ENCODE measurements at regions not wholly inside any gene's neighbourhood (a gene's known extent, or its start where the extent isn't known, plus 50 kb on each side); places are given as distances from the start of the nearest gene placed in this dataset.

- no peak for DNase-seq (ENCODE audit: extremely low read depth in 1 of 4, low spot score in 3 of 4)
- no peaks in the 10 kb centered on the region for H3K79me2 ChIP-seq (ENCODE audit: control insufficient read depth, insufficient read depth, low read length)
- no TSS peak for BruUV-seq (replicated peaks)
- no peaks in the 10 kb centered on the region for H3K4me1 ChIP-seq (replicated peaks in 1 of 2; ENCODE audit: control insufficient read depth in 2 of 2, insufficient read depth in 2 of 2, low read length in 2 of 2)
- H2AFZ ChIP-seq (ENCODE audit: low read depth, low read length) = no peak overlapping the region
- no peak overlapping the region for H3K4me3 ChIP-seq
- H3K27me3 ChIP-seq (ENCODE audit: control insufficient read depth in 2 of 2, insufficient read depth in 2 of 2, low read length in 2 of 2) = no peaks in the 10 kb centered on the region
- no peaks in the 10 kb centered on the region for H3K36me3 ChIP-seq (ENCODE audit: control insufficient read depth, insufficient read depth, low read length)
- ChIA-PET CTCF (ENCODE audit: low intra/inter-chr PET ratio) (no interaction called here), POLR2A (interaction anchor here (1.2 kb wide), 1 partner anchor 20 kb away, joined by 3 read pairs; no protein-coding TSS in a partner anchor)
- H3K27ac ChIP-seq (ENCODE audit: extremely low read depth, low read depth, low read length) = no peak overlapping the region
- H3K4me2 ChIP-seq (ENCODE audit: insufficient read depth, low read length) = no peak overlapping the region
- H4K20me1 ChIP-seq (replicated peaks; ENCODE audit: control insufficient read depth, insufficient read depth, low read length) = no peaks in the 10 kb centered on the region
- H3K9me3 ChIP-seq (replicated peaks; ENCODE audit: control insufficient read depth, insufficient read depth, low read depth, low read length) = peaks cover 16% of the 10 kb centered on the region
- ATAC-seq = no peak
- no peaks in the 10 kb centered on the region for H3K9me1 ChIP-seq (ENCODE audit: control insufficient read depth, insufficient read depth, low read length)
- in situ Hi-C loops (cut with MboI) = no loop called here
- FAIRE-seq = no peak
- no peak overlapping the region for H3K9ac ChIP-seq (ENCODE audit: insufficient read depth in 1 of 2, low read depth in 2 of 2, low read length in 2 of 2)
- intact Hi-C loops (cut with micrococcal nuclease) = no loop called here
- WGBS (ENCODE audit: insufficient coverage, low coverage, missing lambda C conversion rate) = 0% methylated on average over 1 of the region's 1 CpG
- TF ChIP-seq TRIM28 (IDR thresholded peaks at IDR 0.05) = peak; percentile 96
- TF ChIP-seq CBX5 (IDR thresholded peaks at IDR 0.05; ENCODE audit: borderline replicate concordance, low read depth) = peak; percentile 79
- no peak for TF ChIP-seq AFF4 (CRISPR knock-in tag; IDR thresholded peaks at IDR 0.05)
- TF ChIP-seq POLR2B (IDR thresholded peaks at IDR 0.05; ENCODE audit: low read depth, partially characterized antibody) = no peak
- TF ChIP-seq RB1 (IDR thresholded peaks at IDR 0.05; ENCODE audit: low read depth) = no peak
- TF ChIP-seq ARNT (IDR thresholded peaks at IDR 0.05) = 0 out of 4 replicates have a peak, but pooled peaks of 1 of the 2 experiments have one; percentile 45
- no peak for TF ChIP-seq ZNF717 (CRISPR knock-in tag; IDR thresholded peaks at IDR 0.05)
- no peak for TF ChIP-seq DMBX1 (CRISPR knock-in tag; IDR thresholded peaks at IDR 0.05; ENCODE audit: borderline replicate concordance)
- no peak for TF ChIP-seq SP1 (CRISPR knock-in tag; IDR thresholded peaks at IDR 0.05)
- TF ChIP-seq ZEB2 (IDR thresholded peaks at IDR 0.05) = peak; percentile 71
- TF ChIP-seq TRIM24 (IDR thresholded peaks at IDR 0.05) = peak; percentile 11 to 74; a peak in 2 of 4 replicates
- no peak for TF ChIP-seq ZNF224 (CRISPR knock-in tag; IDR thresholded peaks at IDR 0.05)
- TF ChIP-seq ZNF311 (CRISPR knock-in tag; IDR thresholded peaks at IDR 0.05) = no peak
- peak in 1 of 2 experiments; percentile 92; a peak in 2 of 3 replicates for TF ChIP-seq CBX3 (IDR thresholded peaks at IDR 0.05; ENCODE audit: borderline replicate concordance in 1 of 2, low read length in 2 of 2)
- no peak for TF ChIP-seq ZKSCAN3 (CRISPR knock-in tag; IDR thresholded peaks at IDR 0.05)
- no peak for TF ChIP-seq SRSF7 (optimal IDR thresholded peaks at IDR 0.05; ENCODE audit: low read depth, low read length)
- TF ChIP-seq ZNF512 (tag; IDR thresholded peaks at IDR 0.05) = 0 out of 2 replicates have a peak, but pooled peaks have one; percentile 12
- TF ChIP-seq JUN (IDR thresholded peaks at IDR 0.05; ENCODE audit: borderline replicate concordance, low read depth, low read length) = 0 out of 2 replicates have a peak, but pooled peaks have one; percentile 22
- TF ChIP-seq JUN (CRISPR knock-in tag; IDR thresholded peaks at IDR 0.05; ENCODE audit: borderline replicate concordance) = no peak
Measured at GRCh38 chr4:38298868-38299713, 338.9 kb downstream of the PTTG2 start.

Data from K562 (cell line).